ENCODE measurements at regions not wholly inside any gene's neighbourhood (a gene's known extent, or its start where the extent isn't known, plus 50 kb on each side); places are given as distances from the start of the nearest gene placed in this dataset.

GRCh38 chr12:68387338-68387737, 55.2 kb upstream of the MDM1 start:
- H3K4me3 ChIP-seq (ENCODE audit: severe bottlenecking): no peak overlapping the region
- ATAC-seq (ENCODE audit: low read depth): no peak
- TF ChIP-seq, protein P1, sequence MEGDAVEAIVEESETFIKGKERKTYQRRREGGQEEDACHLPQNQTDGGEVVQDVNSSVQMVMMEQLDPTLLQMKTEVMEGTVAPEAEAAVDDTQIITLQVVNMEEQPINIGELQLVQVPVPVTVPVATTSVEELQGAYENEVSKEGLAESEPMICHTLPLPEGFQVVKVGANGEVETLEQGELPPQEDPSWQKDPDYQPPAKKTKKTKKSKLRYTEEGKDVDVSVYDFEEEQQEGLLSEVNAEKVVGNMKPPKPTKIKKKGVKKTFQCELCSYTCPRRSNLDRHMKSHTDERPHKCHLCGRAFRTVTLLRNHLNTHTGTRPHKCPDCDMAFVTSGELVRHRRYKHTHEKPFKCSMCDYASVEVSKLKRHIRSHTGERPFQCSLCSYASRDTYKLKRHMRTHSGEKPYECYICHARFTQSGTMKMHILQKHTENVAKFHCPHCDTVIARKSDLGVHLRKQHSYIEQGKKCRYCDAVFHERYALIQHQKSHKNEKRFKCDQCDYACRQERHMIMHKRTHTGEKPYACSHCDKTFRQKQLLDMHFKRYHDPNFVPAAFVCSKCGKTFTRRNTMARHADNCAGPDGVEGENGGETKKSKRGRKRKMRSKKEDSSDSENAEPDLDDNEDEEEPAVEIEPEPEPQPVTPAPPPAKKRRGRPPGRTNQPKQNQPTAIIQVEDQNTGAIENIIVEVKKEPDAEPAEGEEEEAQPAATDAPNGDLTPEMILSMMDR (IDR thresholded peaks at IDR 0.05; ENCODE audit: poor library complexity, severe bottlenecking): no peak

DNA sequence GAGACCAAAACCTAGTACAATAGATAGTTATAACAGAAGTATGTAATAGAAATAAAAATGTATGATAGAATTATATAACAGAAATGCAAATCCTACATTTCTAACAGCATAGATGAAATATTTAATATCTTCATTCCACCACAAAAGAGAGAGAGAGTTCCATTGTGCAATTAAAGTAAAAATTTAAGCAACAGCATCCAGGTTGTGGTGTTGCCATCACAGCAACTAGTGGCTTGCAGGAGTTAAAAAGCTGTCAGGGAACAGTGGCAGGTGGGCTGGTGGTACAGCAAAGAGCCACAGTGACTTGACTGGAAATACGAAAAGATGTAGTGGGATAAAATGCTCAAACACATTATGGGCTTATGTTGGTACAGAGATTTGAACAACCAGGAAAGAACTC, 57.1 kb upstream of the MDM1 start:
- no peak overlapping the region for H3K4me3 ChIP-seq (ENCODE audit: severe bottlenecking)
- no peaks in the 10 kb centered on the region for H3K4me1 ChIP-seq (ENCODE audit: insufficient read depth, poor library complexity, severe bottlenecking)
- DNase-seq (ENCODE audit: low spot score) (no peak), ATAC-seq (ENCODE audit: low read depth) (no peak)
- no peaks in the 10 kb centered on the region for H3K27me3 ChIP-seq (ENCODE audit: insufficient read depth, poor library complexity, severe bottlenecking)
- H3K27ac ChIP-seq (ENCODE audit: poor library complexity, severe bottlenecking): no peak overlapping the region
- TF ChIP-seq, protein P1 (IDR thresholded peaks at IDR 0.05; ENCODE audit: poor library complexity, severe bottlenecking): no peak
- H3K9me3 ChIP-seq (ENCODE audit: severe bottlenecking): no peaks in the 10 kb centered on the region
- H3K36me3 ChIP-seq (ENCODE audit: low read depth): no peaks in the 10 kb centered on the region

More at GRCh38 chr12:68387338-68387737, 55.2 kb upstream of the MDM1 start:
- H3K27ac ChIP-seq (ENCODE audit: poor library complexity, severe bottlenecking): no peak overlapping the region
- no peaks in the 10 kb centered on the region for H3K9me3 ChIP-seq (ENCODE audit: severe bottlenecking)
- DNase-seq (ENCODE audit: low spot score): no peak
- no peaks in the 10 kb centered on the region for H3K27me3 ChIP-seq (ENCODE audit: insufficient read depth, poor library complexity, severe bottlenecking)
- no peaks in the 10 kb centered on the region for H3K4me1 ChIP-seq (ENCODE audit: insufficient read depth, poor library complexity, severe bottlenecking)
- H3K36me3 ChIP-seq (ENCODE audit: low read depth): no peaks in the 10 kb centered on the region

- H3K27me3 ChIP-seq (ENCODE audit: insufficient read depth, poor library complexity, severe bottlenecking): no peaks in the 10 kb centered on the region
- no peak for ATAC-seq (ENCODE audit: low read depth)
- H3K27ac ChIP-seq (ENCODE audit: poor library complexity, severe bottlenecking): no peak overlapping the region
- H3K4me1 ChIP-seq (ENCODE audit: insufficient read depth, poor library complexity, severe bottlenecking): no peaks in the 10 kb centered on the region
- H3K4me3 ChIP-seq (ENCODE audit: severe bottlenecking): no peak overlapping the region
- DNase-seq (ENCODE audit: low spot score): no peak
- TF ChIP-seq, protein P1 (IDR thresholded peaks at IDR 0.05; ENCODE audit: poor library complexity, severe bottlenecking): no peak
- H3K36me3 ChIP-seq (ENCODE audit: low read depth): no peaks in the 10 kb centered on the region
- H3K9me3 ChIP-seq (ENCODE audit: severe bottlenecking): no peaks in the 10 kb centered on the region
These were observed 59.8 kb upstream of the MDM1 start for GRCh38 chr12:68391937-68392336.

GRCh38 chr12:68392376-68392775, 60.2 kb upstream of the MDM1 start:
- Histone ChIP-seq H3K9me3 (ENCODE audit: severe bottlenecking) (no peaks in the 10 kb centered on the region), H3K27ac (ENCODE audit: poor library complexity, severe bottlenecking) (no peak overlapping the region), H3K27me3 (ENCODE audit: insufficient read depth, poor library complexity, severe bottlenecking) (no peaks in the 10 kb centered on the region), H3K4me1 (ENCODE audit: insufficient read depth, poor library complexity, severe bottlenecking) (no peaks in the 10 kb centered on the region), H3K4me3 (ENCODE audit: severe bottlenecking) (no peak overlapping the region), H3K36me3 (ENCODE audit: low read depth) (no peaks in the 10 kb centered on the region)
- no peak for DNase-seq (ENCODE audit: low spot score)
- TF ChIP-seq, protein P1 (IDR thresholded peaks at IDR 0.05; ENCODE audit: poor library complexity, severe bottlenecking): no peak
- no peak for ATAC-seq (ENCODE audit: low read depth)

DNA sequence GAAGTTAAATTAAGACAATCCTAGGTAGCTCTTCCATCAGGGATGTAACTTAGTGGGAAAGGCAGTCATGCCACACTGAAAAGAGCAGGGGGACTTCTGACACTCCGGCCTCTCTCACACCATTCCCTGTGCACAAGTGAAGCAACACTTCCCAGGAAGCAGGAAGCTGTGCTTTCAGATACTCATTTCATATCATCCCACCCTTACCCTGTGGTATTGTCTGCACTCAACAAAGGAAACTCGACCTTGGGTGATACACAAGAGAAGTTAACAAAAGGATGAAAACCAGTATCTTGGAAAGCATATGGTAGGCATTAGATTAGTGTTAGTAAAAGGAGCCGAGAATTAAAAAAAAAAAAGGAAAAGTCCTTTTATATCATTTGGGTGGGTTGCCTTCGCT, 61.3 kb upstream of the MDM1 start:
- TF ChIP-seq, protein P1 (IDR thresholded peaks at IDR 0.05; ENCODE audit: poor library complexity, severe bottlenecking): no peak
- no peak overlapping the region for H3K4me3 ChIP-seq (ENCODE audit: severe bottlenecking)
- H3K27ac ChIP-seq (ENCODE audit: poor library complexity, severe bottlenecking): no peak overlapping the region
- H3K27me3 ChIP-seq (ENCODE audit: insufficient read depth, poor library complexity, severe bottlenecking): no peaks in the 10 kb centered on the region
- H3K4me1 ChIP-seq (ENCODE audit: insufficient read depth, poor library complexity, severe bottlenecking): no peaks in the 10 kb centered on the region
- no peaks in the 10 kb centered on the region for H3K36me3 ChIP-seq (ENCODE audit: low read depth)
- H3K9me3 ChIP-seq (ENCODE audit: severe bottlenecking): no peaks in the 10 kb centered on the region
- ATAC-seq (ENCODE audit: low read depth) (no peak), DNase-seq (ENCODE audit: low spot score) (no peak)

Data from RWPE2 (cell line).